GM21825 (cell line): ENCODE measurements at regions not wholly inside any gene's neighbourhood (a gene's known extent, or its start where the extent isn't known, plus 50 kb on each side); places are given as distances from the start of the nearest gene placed in this dataset.
"Not testable (repeated sequence)": the region's sequence is repeated elsewhere in the genome, so short reads cannot be mapped to it uniquely, and the experiment has no call there.

ENCODE experiments used
- ATAC-seq: cut with Tn5 transposase; IDR thresholded peaks from one replicate; pipeline ENCODE4 v1.9.1; 2021; ENCODE audit warnings: mild to moderate bottlenecking, moderate library complexity; ENCODE audit not compliant: unreplicated experiment

- ATAC-seq, result no peak
Observed at GRCh38 chr20:26134606-26135005, 438.0 kb upstream of the ZNF337 start.

GRCh38 chr20:26133794-26134193, 437.1 kb upstream of the ZNF337 start:
- ATAC-seq, result not testable (repeated sequence)

- not testable (repeated sequence) for ATAC-seq
Observed at GRCh38 chr20:26120920-26121319, 424.3 kb upstream of the ZNF337 start.

GRCh38 chr20:26094498-26094897, 397.8 kb upstream of the ZNF337 start:
- not testable (repeated sequence) for ATAC-seq

GRCh38 chr20:26091921-26092320, 395.3 kb upstream of the ZNF337 start:
- not testable (repeated sequence) for ATAC-seq

- ATAC-seq, result not testable (repeated sequence)
Observed at GRCh38 chr20:26086195-26086594, 389.5 kb upstream of the ZNF337 start.

- not testable (repeated sequence) for ATAC-seq
Observed at GRCh38 chr20:26073972-26074371, 377.3 kb upstream of the ZNF337 start.

- ATAC-seq, result not testable (repeated sequence)
Observed at GRCh38 chr20:26059324-26059723, 362.7 kb upstream of the ZNF337 start.

GRCh38 chr20:26058446-26058845, 361.8 kb upstream of the ZNF337 start:
- not testable (repeated sequence) for ATAC-seq

GRCh38 chr20:26057135-26057752, 360.6 kb upstream of the ZNF337 start:
- not testable (repeated sequence) for ATAC-seq

- not testable (repeated sequence) for ATAC-seq
Observed at GRCh38 chr20:26025792-26026191, 329.1 kb upstream of the ZNF337 start.

- not testable (repeated sequence) for ATAC-seq
Observed at GRCh38 chr20:26010942-26011276, 314.3 kb upstream of the ZNF337 start.

GRCh38 chr20:26010224-26010941, 313.7 kb upstream of the ZNF337 start:
- ATAC-seq, result not testable (repeated sequence)

- not testable (repeated sequence) for ATAC-seq
Observed at GRCh38 chr20:26009402-26010223, 313.0 kb upstream of the ZNF337 start.

- ATAC-seq, result not testable (repeated sequence)
Observed at GRCh38 chr20:26008026-26008425, 311.4 kb upstream of the ZNF337 start.

- ATAC-seq, result not testable (repeated sequence)
Observed at GRCh38 chr20:26006164-26006563, 309.5 kb upstream of the ZNF337 start.

- not testable (repeated sequence) for ATAC-seq
Observed at GRCh38 chr20:26003959-26004358, 307.3 kb upstream of the ZNF337 start.

- ATAC-seq, result not testable (repeated sequence)
Observed at GRCh38 chr20:25997367-25998038, 300.9 kb upstream of the ZNF337 start.

- no peak for ATAC-seq
Observed at GRCh38 chr20:25992146-25992545, 295.5 kb upstream of the ZNF337 start.

- ATAC-seq, result no peak
Observed at GRCh38 chr20:25991756-25992130, 295.1 kb upstream of the ZNF337 start.
